ENCODE measurements at regions not wholly inside any gene's neighbourhood (a gene's known extent, or its start where the extent isn't known, plus 50 kb on each side); places are given as distances from the start of the nearest gene placed in this dataset.

- no peaks in the 10 kb centered on the region for H3K9me3 Mint-ChIP-seq
- ATAC-seq (ENCODE audit: poor library complexity), result no peak
- no peak overlapping the region for H3K4me3 Mint-ChIP-seq
- H3K27ac ChIP-seq (ENCODE audit: low read depth in 1 of 2, low read length in 2 of 2), result no peak overlapping the region
- no peaks in the 10 kb centered on the region for H3K27me3 ChIP-seq (ENCODE audit: control insufficient read depth in 1 of 2, insufficient read depth in 2 of 2, low read length in 2 of 2)
- no peaks in the 10 kb centered on the region for H3K9me3 ChIP-seq (ENCODE audit: control insufficient read depth in 1 of 2, insufficient read depth in 1 of 2, low read length in 2 of 2)
- no peaks in the 10 kb centered on the region for H3K4me1 ChIP-seq (ENCODE audit: insufficient read depth, low read length)
- no peaks in the 10 kb centered on the region for H3K36me3 ChIP-seq (ENCODE audit: insufficient read depth, low read length)
- POLR2A ChIA-PET, result no interaction called here
- H3K4me1 Mint-ChIP-seq (ENCODE audit: low read depth), result peaks cover 12% of the 10 kb centered on the region
- no peak overlapping the region for H3K27ac Mint-ChIP-seq
- H3K27me3 Mint-ChIP-seq, result no peaks in the 10 kb centered on the region
- intact Hi-C loops (cut with DNase I, micrococcal nuclease), result no loop called here
- no peak overlapping the region for H3K4me3 ChIP-seq (ENCODE audit: low read length)
- no peak for TF ChIP-seq CTCF (IDR thresholded peaks at IDR 0.05)
- CTCF ChIA-PET, result no interaction called here
- peaks cover 4% of the 10 kb centered on the region for H3K36me3 Mint-ChIP-seq (ENCODE audit: low read depth)
- DNase-seq, result no peak
These were observed 135.5 kb downstream of the ALOX5 start for GRCh38 chr10:45509491-45509890.

- Histone ChIP-seq H3K4me1 (ENCODE audit: insufficient read depth, low read length) (no peaks in the 10 kb centered on the region), H3K27me3 (ENCODE audit: control insufficient read depth in 1 of 2, insufficient read depth in 2 of 2, low read length in 2 of 2) (no peaks in the 10 kb centered on the region), H3K4me3 (ENCODE audit: low read length) (no peak overlapping the region), H3K36me3 (ENCODE audit: insufficient read depth, low read length) (no peaks in the 10 kb centered on the region), H3K9me3 (ENCODE audit: control insufficient read depth in 1 of 2, insufficient read depth in 1 of 2, low read length in 2 of 2) (no peaks in the 10 kb centered on the region), H3K27ac (ENCODE audit: low read depth in 1 of 2, low read length in 2 of 2) (no peak overlapping the region)
- no peaks in the 10 kb centered on the region for H3K9me3 Mint-ChIP-seq
- ATAC-seq (ENCODE audit: poor library complexity) (no peak), DNase-seq (no peak)
- no peak overlapping the region for H3K27ac Mint-ChIP-seq
- no peaks in the 10 kb centered on the region for H3K27me3 Mint-ChIP-seq
- CTCF ChIA-PET, result no interaction called here
- no peak for TF ChIP-seq CTCF (IDR thresholded peaks at IDR 0.05)
- H3K4me1 Mint-ChIP-seq (ENCODE audit: low read depth), result peaks cover 13% of the 10 kb centered on the region
- POLR2A ChIA-PET, result no interaction called here
- no peak overlapping the region for H3K4me3 Mint-ChIP-seq
- H3K36me3 Mint-ChIP-seq (ENCODE audit: low read depth), result no peaks in the 10 kb centered on the region
- intact Hi-C loops (cut with DNase I, micrococcal nuclease), result no loop called here
These were observed 131.3 kb downstream of the ALOX5 start for GRCh38 chr10:45505311-45505710.

- H3K9me3 Mint-ChIP-seq, result no peaks in the 10 kb centered on the region
- no peaks in the 10 kb centered on the region for H3K27me3 Mint-ChIP-seq
- H3K4me3 Mint-ChIP-seq, result no peak overlapping the region
- peaks cover 13% of the 10 kb centered on the region for H3K4me1 Mint-ChIP-seq (ENCODE audit: low read depth)
- Histone ChIP-seq H3K4me1 (ENCODE audit: insufficient read depth, low read length) (no peaks in the 10 kb centered on the region), H3K36me3 (ENCODE audit: insufficient read depth, low read length) (no peaks in the 10 kb centered on the region), H3K9me3 (ENCODE audit: control insufficient read depth in 1 of 2, insufficient read depth in 1 of 2, low read length in 2 of 2) (no peaks in the 10 kb centered on the region), H3K4me3 (ENCODE audit: low read length) (no peak overlapping the region), H3K27ac (ENCODE audit: low read depth in 1 of 2, low read length in 2 of 2) (no peak overlapping the region), H3K27me3 (ENCODE audit: control insufficient read depth in 1 of 2, insufficient read depth in 2 of 2, low read length in 2 of 2) (no peaks in the 10 kb centered on the region)
- H3K36me3 Mint-ChIP-seq (ENCODE audit: low read depth), result peaks cover 15% of the 10 kb centered on the region
- no peak for TF ChIP-seq CTCF (IDR thresholded peaks at IDR 0.05)
- DNase-seq (no peak), ATAC-seq (ENCODE audit: poor library complexity) (no peak)
- no peak overlapping the region for H3K27ac Mint-ChIP-seq
- CTCF ChIA-PET, result no interaction called here
- POLR2A ChIA-PET, result no interaction called here
- intact Hi-C loops (cut with DNase I, micrococcal nuclease), result no loop called here
These were observed 128.4 kb downstream of the ALOX5 start for GRCh38 chr10:45502458-45502857.
